CD4-positive, alpha-beta T cell (primary cell): ENCODE measurements at regions not wholly inside any gene's neighbourhood (a gene's known extent, or its start where the extent isn't known, plus 50 kb on each side); places are given as distances from the start of the nearest gene placed in this dataset.

Experiments
- ATAC-seq: fragments of 200-7000 bp; cut with Tn5 transposase; one replicate; pipeline ENCODE4 v1.10.0; 2022; ENCODE audit warnings: mild to moderate bottlenecking; ENCODE audit not compliant: poor library complexity
- CTCF ChIA-PET: fragments of 350-600 bp; sonication (Branson Sonifier 250); formaldehyde crosslinking; loops from one replicate; lab custom pipeline; 2021; ENCODE audit warnings: antibody characterized with exemption, inconsistent platforms; lab: Charles Lee
- POLR2A ChIA-PET: fragments of 350-600 bp; sonication (Branson Sonifier 250); formaldehyde crosslinking; loops from one replicate; lab custom pipeline; 2021; ENCODE audit warnings: antibody characterized with exemption, inconsistent platforms; lab: Charles Lee
- DNase-seq, 14 experiments: peaks; one replicate each; pipeline ENCODE4 v3.0.0-alpha.2; 2013 to 2020; ENCODE audit warnings: mixed read lengths in 2 of 14
- H3K27ac ChIP-seq, 2 donors: one replicate each; pipeline versions ENCODE4 v1.5.1 to v1.7.0; 2013; ENCODE audit warnings: low read length in 2 of 2, low read depth in 1 of 2, mild to moderate bottlenecking in 1 of 2
- H3K27me3 ChIP-seq, 2 experiments: 1 replicate in 1 of 2; 2 replicates in 1 of 2; pipeline versions ENCODE4 v1.6.1 to v1.7.0; 2013; ENCODE audit warnings: low read length in 2 of 2, control low read depth in 1 of 2, mild to moderate bottlenecking in 1 of 2, moderate library complexity in 1 of 2; ENCODE audit not compliant: insufficient read depth in 2 of 2, control insufficient read depth in 1 of 2
- H3K36me3 ChIP-seq: one replicate; pipeline ENCODE4 v1.6.1; 2013; ENCODE audit warnings: low read length, control low read depth; ENCODE audit not compliant: insufficient read depth
- H3K4me1 ChIP-seq: one replicate; pipeline ENCODE4 v1.6.1; 2013; ENCODE audit warnings: low read length, control low read depth; ENCODE audit not compliant: insufficient read depth
- H3K4me3 ChIP-seq: one replicate; pipeline ENCODE4 v1.5.1; 2013; ENCODE audit warnings: mild to moderate bottlenecking, low read length, moderate library complexity
- H3K9me3 ChIP-seq, 2 experiments: 1 replicate in 1 of 2; 2 replicates in 1 of 2; pipeline versions ENCODE4 v1.6.1 to v1.7.0; 2013; ENCODE audit warnings: low read length in 2 of 2, mild to moderate bottlenecking in 2 of 2, control low read depth in 1 of 2, moderate library complexity in 1 of 2; ENCODE audit not compliant: control insufficient read depth in 1 of 2, insufficient read depth in 1 of 2
- H3K27ac Mint-ChIP-seq: one replicate; pipeline ENCODE4 v1.8.0; 2020; ENCODE audit warnings: mixed read lengths
- H3K27me3 Mint-ChIP-seq: one replicate; pipeline ENCODE4 v1.8.0; 2021; ENCODE audit warnings: mixed read lengths
- H3K36me3 Mint-ChIP-seq: one replicate; pipeline ENCODE4 v1.8.0; 2021; ENCODE audit warnings: low read depth, mixed read lengths
- H3K4me1 Mint-ChIP-seq: one replicate; pipeline ENCODE4 v1.8.0; 2021; ENCODE audit warnings: low read depth, mixed read lengths
- H3K4me3 Mint-ChIP-seq: one replicate; pipeline ENCODE4 v1.8.0; 2020; ENCODE audit warnings: mild to moderate bottlenecking, mixed read lengths
- H3K9me3 Mint-ChIP-seq: one replicate; pipeline ENCODE4 v1.8.0; 2020; ENCODE audit warnings: mixed read lengths
- intact Hi-C, 2 experiments: fragments of 100-400 bp; cut with DNase I in 1 of 2; cut with micrococcal nuclease in 1 of 2; formaldehyde crosslinking; loops; one replicate each; pipeline versions ENCODE4 v1.15.1 to v1.9.0; 2023 to 2025; cut with DNase I, micrococcal nuclease
- TF ChIP-seq, protein P1 (sequence below): fragments of 200-600 bp; IDR thresholded peaks from one replicate; pipeline ENCODE4 v1.8.0; 2022; ENCODE audit warnings: antibody characterized with exemption, mild to moderate bottlenecking

DNA sequence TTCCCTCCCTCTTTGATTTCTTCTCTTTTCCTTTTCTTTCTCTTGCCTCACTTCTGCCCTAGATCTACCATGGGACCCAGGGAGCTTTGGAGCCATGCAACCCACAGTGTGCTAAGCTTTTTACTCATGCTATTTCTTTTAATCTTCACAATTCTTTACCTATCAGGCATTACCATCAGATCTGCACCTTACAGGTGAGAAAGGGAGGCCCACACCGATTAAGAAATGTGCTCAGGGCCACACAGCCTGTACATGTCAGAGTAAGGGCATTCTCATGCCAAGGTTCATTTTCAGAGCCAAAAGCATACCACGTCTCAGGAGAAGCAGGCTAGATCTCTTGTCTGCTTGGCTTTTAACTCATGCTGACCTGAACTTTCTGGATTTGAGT is 161.9 kb downstream of the RPIA start:
- Mint-ChIP-seq H3K4me1 (no peaks in the 10 kb centered on the region), H3K9me3 (no peaks in the 10 kb centered on the region), H3K36me3 (no peaks in the 10 kb centered on the region), H3K4me3 (no peak overlapping the region), H3K27ac (no peak overlapping the region), H3K27me3 (peaks cover 10% of the 10 kb centered on the region)
- H3K4me1 ChIP-seq: no peaks in the 10 kb centered on the region
- no peak overlapping the region for H3K27ac ChIP-seq
- intact Hi-C loops: no loop called here
- TF ChIP-seq, protein P1, sequence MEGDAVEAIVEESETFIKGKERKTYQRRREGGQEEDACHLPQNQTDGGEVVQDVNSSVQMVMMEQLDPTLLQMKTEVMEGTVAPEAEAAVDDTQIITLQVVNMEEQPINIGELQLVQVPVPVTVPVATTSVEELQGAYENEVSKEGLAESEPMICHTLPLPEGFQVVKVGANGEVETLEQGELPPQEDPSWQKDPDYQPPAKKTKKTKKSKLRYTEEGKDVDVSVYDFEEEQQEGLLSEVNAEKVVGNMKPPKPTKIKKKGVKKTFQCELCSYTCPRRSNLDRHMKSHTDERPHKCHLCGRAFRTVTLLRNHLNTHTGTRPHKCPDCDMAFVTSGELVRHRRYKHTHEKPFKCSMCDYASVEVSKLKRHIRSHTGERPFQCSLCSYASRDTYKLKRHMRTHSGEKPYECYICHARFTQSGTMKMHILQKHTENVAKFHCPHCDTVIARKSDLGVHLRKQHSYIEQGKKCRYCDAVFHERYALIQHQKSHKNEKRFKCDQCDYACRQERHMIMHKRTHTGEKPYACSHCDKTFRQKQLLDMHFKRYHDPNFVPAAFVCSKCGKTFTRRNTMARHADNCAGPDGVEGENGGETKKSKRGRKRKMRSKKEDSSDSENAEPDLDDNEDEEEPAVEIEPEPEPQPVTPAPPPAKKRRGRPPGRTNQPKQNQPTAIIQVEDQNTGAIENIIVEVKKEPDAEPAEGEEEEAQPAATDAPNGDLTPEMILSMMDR: no peak
- no peaks in the 10 kb centered on the region for H3K36me3 ChIP-seq
- DNase-seq (no peak), ATAC-seq (no peak)
- POLR2A ChIA-PET: no interaction called here
- no peak overlapping the region for H3K4me3 ChIP-seq
- CTCF ChIA-PET: no interaction called here
- H3K9me3 ChIP-seq: no peaks in the 10 kb centered on the region
- H3K27me3 ChIP-seq: peaks cover 0 to 4% of the 10 kb centered on the region in 2 experiments

DNA sequence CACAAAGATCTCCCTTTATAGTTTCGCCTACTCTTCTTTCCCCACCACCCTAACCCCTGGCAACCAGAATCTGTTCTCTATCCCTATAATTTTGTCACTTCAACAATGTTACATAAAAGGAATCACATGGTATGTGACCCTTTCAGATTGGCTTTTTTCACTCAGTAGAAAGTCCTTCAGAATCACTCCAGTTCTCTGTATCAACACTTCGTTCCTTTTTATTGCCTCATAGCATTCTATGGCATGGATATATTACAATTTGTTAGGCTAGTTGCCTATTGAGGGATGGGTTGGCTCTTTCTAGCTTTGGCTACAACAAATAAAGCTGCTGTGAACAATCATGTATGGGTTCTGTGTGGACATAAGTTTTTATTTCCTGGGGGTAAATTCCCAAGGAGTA is 163.1 kb downstream of the RPIA start:
- CTCF ChIA-PET: no interaction called here
- Histone ChIP-seq H3K9me3 (no peaks in the 10 kb centered on the region), H3K4me1 (no peaks in the 10 kb centered on the region), H3K36me3 (no peaks in the 10 kb centered on the region), H3K27ac (no peak overlapping the region), H3K4me3 (no peak overlapping the region), H3K27me3 (peaks cover 0 to 4% of the 10 kb centered on the region in 2 experiments)
- ATAC-seq (no peak), DNase-seq (no peak)
- intact Hi-C loops: no loop called here
- H3K36me3 Mint-ChIP-seq: no peaks in the 10 kb centered on the region
- H3K9me3 Mint-ChIP-seq: no peaks in the 10 kb centered on the region
- H3K27ac Mint-ChIP-seq: no peak overlapping the region
- TF ChIP-seq, protein P1: no peak
- H3K27me3 Mint-ChIP-seq: peaks cover 6% of the 10 kb centered on the region
- POLR2A ChIA-PET: no interaction called here
- no peak overlapping the region for H3K4me3 Mint-ChIP-seq
- H3K4me1 Mint-ChIP-seq: no peaks in the 10 kb centered on the region

DNA sequence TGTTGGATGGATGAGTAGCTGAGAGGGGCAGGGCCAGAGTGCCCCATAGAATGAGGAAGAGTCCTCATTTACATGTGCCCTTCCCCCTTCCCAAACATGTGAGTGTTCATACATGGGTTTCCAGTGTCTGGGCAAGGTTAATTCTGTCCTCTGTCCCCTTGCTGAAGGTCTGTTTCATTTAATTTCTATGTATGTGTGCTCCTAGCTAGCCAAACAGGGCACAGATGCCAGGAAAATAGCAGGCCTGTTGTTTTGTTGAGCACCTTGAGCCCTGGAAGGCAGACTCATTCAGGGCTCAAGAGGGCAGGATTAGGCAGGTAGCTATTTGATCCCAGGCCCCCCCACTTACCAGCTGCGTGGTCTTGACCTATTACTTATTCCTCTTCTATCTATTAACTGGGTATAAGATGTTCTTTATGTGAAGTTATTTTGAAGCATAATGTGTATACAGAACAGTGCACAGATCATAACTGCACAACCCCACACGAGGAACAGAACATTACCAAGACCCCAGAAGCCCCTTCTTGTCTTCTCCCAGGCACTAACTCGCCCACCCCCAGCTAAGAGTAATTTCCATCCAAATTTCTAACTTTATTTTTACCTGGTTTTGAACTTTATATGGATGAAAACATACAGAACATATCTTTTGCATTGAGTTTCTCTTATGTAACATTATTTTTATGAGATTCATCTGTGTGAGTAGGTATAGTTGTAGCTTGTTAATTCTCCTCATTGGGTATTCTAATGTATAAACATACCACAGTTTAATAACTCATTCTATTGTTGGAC is 164.3 kb downstream of the RPIA start:
- peaks cover 0 to 4% of the 10 kb centered on the region in 2 experiments for H3K27me3 ChIP-seq
- no peaks in the 10 kb centered on the region for H3K36me3 ChIP-seq
- TF ChIP-seq, protein P1: no peak
- Mint-ChIP-seq H3K36me3 (no peaks in the 10 kb centered on the region), H3K4me1 (no peaks in the 10 kb centered on the region), H3K9me3 (no peaks in the 10 kb centered on the region), H3K4me3 (no peak overlapping the region), H3K27ac (no peak overlapping the region), H3K27me3 (peaks cover 10% of the 10 kb centered on the region)
- intact Hi-C loops: no loop called here
- no peak overlapping the region for H3K4me3 ChIP-seq
- CTCF ChIA-PET: no interaction called here
- POLR2A ChIA-PET: no interaction called here
- H3K9me3 ChIP-seq: no peaks in the 10 kb centered on the region
- DNase-seq: no peak
- H3K4me1 ChIP-seq: no peaks in the 10 kb centered on the region
- no peak for ATAC-seq
- H3K27ac ChIP-seq: no peak overlapping the region
